HL-60 (cell line): ENCODE measurements at regions not wholly inside any gene's neighbourhood (a gene's known extent, or its start where the extent isn't known, plus 50 kb on each side); places are given as distances from the start of the nearest gene placed in this dataset.

Experiments used
- GABPA ChIP-seq: IDR thresholded peaks from 2 replicates; pipeline ENCODE4 v1.6.1; 2012; ENCODE audit warnings: low read depth
- TF ChIP-seq, protein P1 (sequence below): IDR thresholded peaks from one replicate; pipeline ENCODE4 v1.5.1; 2011; ENCODE audit warnings: low read length, control low read depth, inconsistent platforms; ENCODE audit not compliant: insufficient read depth

DNA sequence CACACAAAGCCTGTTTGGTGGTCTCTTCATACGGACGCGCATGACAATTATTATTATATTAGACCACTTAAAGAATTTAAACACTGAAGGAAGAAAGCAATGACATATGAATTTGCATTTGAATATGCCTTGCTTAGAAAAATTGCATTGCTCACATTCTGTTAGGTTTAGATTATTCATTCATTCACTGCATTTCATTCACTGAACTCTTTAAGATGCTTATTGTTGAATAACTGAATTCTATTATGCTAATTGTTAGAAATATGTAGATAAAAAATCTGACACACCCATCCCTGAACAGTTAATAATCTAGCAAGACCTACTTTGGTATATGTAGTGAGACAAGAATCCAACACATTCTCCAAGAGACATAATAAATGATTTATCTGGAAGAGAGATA is 94.4 kb upstream of the PEX5L start:
- TF ChIP-seq GABPA: no peak
- TF ChIP-seq, protein P1, sequence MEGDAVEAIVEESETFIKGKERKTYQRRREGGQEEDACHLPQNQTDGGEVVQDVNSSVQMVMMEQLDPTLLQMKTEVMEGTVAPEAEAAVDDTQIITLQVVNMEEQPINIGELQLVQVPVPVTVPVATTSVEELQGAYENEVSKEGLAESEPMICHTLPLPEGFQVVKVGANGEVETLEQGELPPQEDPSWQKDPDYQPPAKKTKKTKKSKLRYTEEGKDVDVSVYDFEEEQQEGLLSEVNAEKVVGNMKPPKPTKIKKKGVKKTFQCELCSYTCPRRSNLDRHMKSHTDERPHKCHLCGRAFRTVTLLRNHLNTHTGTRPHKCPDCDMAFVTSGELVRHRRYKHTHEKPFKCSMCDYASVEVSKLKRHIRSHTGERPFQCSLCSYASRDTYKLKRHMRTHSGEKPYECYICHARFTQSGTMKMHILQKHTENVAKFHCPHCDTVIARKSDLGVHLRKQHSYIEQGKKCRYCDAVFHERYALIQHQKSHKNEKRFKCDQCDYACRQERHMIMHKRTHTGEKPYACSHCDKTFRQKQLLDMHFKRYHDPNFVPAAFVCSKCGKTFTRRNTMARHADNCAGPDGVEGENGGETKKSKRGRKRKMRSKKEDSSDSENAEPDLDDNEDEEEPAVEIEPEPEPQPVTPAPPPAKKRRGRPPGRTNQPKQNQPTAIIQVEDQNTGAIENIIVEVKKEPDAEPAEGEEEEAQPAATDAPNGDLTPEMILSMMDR: no peak
